HG03354 (cell line): ENCODE measurements at regions not wholly inside any gene's neighbourhood (a gene's known extent, or its start where the extent isn't known, plus 50 kb on each side); places are given as distances from the start of the nearest gene placed in this dataset.
"Not testable (repeated sequence)": the region's sequence is repeated elsewhere in the genome, so short reads cannot be mapped to it uniquely, and the experiment has no call there.

Source experiments
- ATAC-seq: cut with Tn5 transposase; IDR thresholded peaks from one replicate; pipeline ENCODE4 v1.9.1; 2021; ENCODE audit warnings: mild to moderate bottlenecking; ENCODE audit not compliant: unreplicated experiment, poor library complexity, severe bottlenecking

GRCh38 chr5:112532654-112533360 lies 113.7 kb upstream of the EPB41L4A start:
- no peak for ATAC-seq

GRCh38 chr5:112533362-112533761 lies 114.3 kb upstream of the EPB41L4A start:
- ATAC-seq, result no peak

DNA sequence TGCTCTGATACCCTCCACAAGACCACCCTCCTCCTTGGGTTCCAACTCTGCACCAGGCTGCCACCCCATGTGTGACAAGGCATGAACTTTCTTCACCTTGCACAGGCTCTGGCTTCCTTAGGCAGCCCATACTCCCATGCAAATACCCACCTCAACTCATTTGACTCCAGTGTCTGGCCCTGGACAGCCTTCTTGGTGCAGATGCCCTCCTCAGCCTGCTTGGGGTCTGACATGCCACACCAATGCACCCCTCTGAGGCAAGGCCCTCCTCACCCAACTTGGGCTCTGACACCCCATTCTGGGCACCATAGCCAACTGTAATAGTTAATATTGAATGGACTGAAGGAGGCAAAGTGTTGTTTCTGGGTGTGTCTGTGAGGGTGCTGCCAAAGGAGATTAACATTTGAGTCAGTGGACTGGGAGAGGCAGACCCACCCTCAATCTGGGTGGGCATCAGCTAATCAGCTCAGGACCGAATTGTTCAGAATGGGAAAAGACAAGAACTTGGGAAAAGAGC lies 115.0 kb upstream of the EPB41L4A start:
- no peak for ATAC-seq

DNA sequence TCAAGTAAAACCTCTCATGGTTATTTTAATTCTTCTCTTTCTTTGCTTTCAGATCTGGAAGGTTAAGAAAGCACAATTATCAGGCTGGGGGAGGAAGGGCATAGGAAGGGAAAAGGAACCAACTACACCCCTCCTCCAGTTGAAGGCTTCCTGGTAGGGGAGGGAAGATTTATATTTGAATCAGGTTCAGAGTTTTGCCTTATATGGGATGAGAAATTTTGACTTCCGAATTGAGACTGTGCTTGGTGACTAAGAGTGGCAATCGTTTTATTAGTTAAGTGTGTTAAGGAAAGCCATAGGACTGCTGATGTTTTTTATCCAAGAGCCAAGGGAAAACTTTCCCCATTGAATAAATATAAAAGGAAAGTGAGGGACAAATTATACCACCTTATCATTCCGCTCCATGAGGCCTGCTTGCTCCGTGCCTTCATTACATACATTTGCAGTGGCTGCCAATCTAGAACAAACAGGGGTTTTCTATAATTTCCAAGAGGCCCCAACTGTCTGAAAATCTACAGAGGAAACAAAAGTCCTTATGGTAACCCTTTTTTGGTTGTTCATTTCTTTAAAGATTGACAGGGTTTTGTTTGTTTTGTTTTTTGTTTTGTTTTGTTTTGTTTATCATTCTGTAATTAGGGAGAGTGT lies 115.7 kb upstream of the EPB41L4A start:
- peak; percentile 45 for ATAC-seq

GRCh38 chr5:112535356-112535755 lies 116.3 kb upstream of the EPB41L4A start:
- no peak for ATAC-seq

DNA sequence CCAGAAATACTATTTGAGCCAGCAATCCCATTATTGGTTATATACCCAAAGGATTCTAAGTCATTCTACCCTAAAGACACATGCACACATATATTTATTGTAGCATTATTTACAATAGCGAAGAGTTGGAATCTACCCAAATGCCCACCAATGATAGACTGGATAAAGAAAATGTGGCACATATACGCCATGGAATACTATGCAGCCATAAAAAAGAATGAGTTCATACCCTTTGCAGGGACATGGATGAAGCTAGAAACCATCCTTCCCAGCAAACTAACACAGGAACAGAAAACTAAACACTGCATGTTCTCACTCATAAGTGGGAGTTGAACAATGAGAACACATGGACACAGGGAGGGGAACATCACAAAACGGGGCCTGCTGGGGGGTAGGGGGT lies 125.5 kb upstream of the EPB41L4A start:
- not testable (repeated sequence) for ATAC-seq

- ATAC-seq, result no peak
Measured at GRCh38 chr5:112546946-112547592, 128.0 kb upstream of the EPB41L4A start.

GRCh38 chr5:112548246-112548881 lies 129.3 kb upstream of the EPB41L4A start:
- no peak for ATAC-seq

DNA sequence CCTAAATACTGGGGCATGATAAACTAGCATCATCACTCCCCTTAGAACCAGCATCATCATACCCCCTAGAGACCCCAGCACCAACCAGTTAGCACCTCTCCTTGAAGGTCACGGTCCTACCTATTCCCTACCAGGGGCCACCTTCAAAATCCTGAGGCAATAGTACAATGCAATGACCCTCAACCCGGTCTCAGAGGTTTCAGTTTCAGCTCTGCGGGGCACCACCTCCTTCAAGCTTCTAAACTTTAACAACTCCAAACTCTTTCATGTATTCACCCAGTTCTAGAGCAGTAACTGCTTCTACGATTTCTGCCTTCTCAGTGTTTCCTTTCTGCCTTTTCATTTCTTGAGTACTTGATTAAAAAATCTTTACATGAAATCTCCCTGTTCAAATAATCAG lies 130.1 kb upstream of the EPB41L4A start:
- no peak for ATAC-seq

DNA sequence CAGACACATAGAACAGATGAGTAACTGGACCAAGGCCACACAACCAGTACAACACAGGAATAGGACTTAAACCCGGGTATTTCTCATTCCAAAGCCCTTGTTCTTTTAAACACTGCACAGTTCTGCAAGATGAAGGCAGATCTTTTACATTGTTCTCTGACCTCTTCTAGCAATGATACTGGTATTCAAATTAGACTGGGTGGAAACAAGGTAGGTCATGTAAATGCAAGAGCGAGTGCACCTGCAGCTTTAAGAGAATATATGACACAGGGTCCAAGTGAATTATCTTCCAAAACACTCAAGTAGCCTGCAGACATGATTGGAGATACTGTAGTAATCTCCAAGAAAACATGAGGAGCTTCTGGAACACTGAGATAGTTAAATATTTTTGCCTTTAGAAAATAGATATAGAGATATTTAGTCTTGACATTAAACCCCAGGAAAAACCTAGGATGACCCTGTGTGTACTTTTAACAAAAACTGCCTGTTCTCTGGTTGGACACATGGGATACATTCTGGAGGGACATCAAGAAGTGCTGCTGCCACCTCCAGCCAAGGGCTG lies 130.6 kb upstream of the EPB41L4A start:
- no peak for ATAC-seq

DNA sequence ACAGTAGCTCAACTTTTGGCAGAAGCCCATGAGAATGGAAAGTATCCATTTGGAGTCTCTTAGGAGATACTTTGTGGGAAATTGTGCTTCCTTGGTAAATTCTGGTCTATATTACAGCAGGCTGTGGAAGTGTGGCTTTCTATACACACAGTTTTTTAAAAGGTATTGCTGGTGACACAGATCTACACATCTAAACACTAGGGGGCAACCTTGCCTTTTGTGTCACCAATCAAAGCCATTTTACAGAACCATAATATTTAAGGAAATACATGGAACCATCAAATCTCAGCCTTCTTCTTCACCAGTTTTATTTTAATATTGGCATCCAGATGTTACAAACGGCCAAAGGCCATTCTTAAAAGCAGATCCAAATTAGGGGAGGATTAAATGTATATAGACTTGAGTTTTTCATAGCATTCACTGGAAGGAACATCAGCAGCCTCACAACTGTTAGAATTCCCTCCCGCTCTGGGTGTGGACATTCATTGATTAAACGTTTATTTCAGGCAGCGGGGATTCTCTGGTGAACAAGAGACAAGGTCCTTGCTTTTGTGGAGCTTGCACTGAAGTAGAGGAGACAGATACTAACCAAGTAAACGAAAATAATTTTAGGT lies 132.4 kb upstream of the EPB41L4A start:
- ATAC-seq, result peak; percentile 62

GRCh38 chr5:112552216-112552615 lies 133.1 kb upstream of the EPB41L4A start:
- no peak for ATAC-seq

GRCh38 chr5:112552791-112553190 lies 133.7 kb upstream of the EPB41L4A start:
- ATAC-seq, result no peak

DNA sequence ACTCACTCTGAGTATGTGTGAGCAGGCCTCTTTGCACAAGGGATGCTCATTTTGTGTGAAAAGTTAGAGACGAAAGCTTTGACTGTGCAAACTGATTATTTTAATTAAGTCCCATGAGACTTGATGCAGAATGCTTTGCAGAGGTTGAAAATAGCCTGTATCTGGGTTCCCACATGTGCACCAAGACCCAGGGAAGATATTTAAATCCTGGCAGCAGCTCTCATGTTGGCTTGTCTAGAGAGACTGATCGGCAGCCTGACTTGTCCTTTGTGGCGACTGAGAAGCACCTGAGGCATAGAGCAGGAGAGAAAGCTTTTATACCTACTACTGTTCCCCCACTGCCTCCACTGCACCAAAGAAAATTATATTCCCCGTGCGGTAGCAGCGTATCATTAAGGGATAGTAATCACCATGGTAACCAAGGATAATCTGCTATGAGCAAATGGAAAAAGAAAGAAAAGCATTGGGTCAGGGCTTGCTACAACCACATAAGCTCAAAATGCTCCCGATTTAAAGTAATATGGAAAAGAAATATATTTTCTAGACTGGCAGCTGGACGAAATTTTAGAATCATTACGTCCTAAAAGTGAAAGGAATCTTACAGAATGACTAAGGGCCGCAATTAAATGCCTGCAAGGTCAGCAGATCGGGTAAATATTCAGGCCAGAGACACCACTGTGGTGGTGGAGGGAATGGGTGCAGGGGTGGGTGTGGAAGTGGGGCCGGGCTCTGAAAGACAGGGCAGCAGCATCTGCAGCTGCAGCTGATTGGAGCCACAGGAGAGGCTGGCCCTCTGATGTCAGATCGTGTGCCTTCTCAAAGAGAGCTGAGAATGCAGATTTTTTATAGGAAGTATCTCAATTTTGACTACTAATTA lies 135.3 kb upstream of the EPB41L4A start:
- no peak for ATAC-seq

GRCh38 chr5:112555197-112555596 lies 136.1 kb upstream of the EPB41L4A start:
- ATAC-seq, result no peak

GRCh38 chr5:112555691-112556090 lies 136.6 kb upstream of the EPB41L4A start:
- no peak for ATAC-seq

GRCh38 chr5:112559501-112559900 lies 140.4 kb upstream of the EPB41L4A start:
- ATAC-seq, result not testable (repeated sequence)

DNA sequence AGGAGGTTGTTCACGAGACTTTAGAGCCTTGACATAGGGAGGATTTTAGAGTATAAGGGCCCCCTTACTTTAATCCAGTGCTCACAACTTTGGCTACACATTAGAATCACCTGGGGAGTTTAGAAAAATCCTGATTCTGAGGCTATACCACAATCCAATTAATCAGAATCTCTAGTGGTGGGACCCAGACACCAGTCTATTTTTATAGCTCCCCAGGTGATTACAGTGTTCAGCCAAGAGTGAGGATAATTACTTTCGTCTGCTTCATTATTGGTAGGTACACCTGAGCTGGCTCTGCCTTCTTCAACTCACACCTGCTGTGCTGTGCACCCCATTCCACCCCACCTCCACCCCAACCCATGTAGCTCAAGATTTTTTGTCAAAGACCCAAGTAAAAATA lies 141.3 kb upstream of the EPB41L4A start:
- no peak for ATAC-seq
